T-helper 1 cell treated with Interleukin-12 subunit alpha and Interleukin-12 subunit beta and Interleukin-4 antibody, amounts not matched to agents 30 μg/mL and 1 μg/mL, for 36 hours (primary cell): ENCODE measurements at regions not wholly inside any gene's neighbourhood (a gene's known extent, or its start where the extent isn't known, plus 50 kb on each side); places are given as distances from the start of the nearest gene placed in this dataset.
"Not testable (repeated sequence)": the region's sequence is repeated elsewhere in the genome, so short reads cannot be mapped to it uniquely, and the experiment has no call there.

Experiments
- H3K27ac Mint-ChIP-seq: one replicate; pipeline ENCODE4 v1.8.0; 2021; ENCODE audit warnings: mild to moderate bottlenecking, mixed read lengths
- H3K27me3 Mint-ChIP-seq: one replicate; pipeline ENCODE4 v1.8.0; 2021; ENCODE audit warnings: low read depth, mixed read lengths
- H3K36me3 Mint-ChIP-seq: one replicate; pipeline ENCODE4 v1.8.0; 2021; ENCODE audit warnings: low read depth, mixed read lengths
- H3K4me1 Mint-ChIP-seq: one replicate; pipeline ENCODE4 v1.8.0; 2021; ENCODE audit warnings: low read depth, mixed read lengths
- H3K4me3 Mint-ChIP-seq: one replicate; pipeline ENCODE4 v1.8.0; 2021; ENCODE audit warnings: mild to moderate bottlenecking, moderate library complexity, mixed read lengths
- H3K9me3 Mint-ChIP-seq: one replicate; pipeline ENCODE4 v1.8.0; 2021; ENCODE audit warnings: mixed read lengths

- Mint-ChIP-seq H3K4me3 (no peak overlapping the region), H3K27ac (no peak overlapping the region), H3K36me3 (peaks cover 4% of the 10 kb centered on the region), H3K4me1 (no peaks in the 10 kb centered on the region), H3K9me3 (peaks cover 9% of the 10 kb centered on the region), H3K27me3 (no peaks in the 10 kb centered on the region)
Observed at GRCh38 chrX:78603908-78604307, 55.2 kb downstream of the RTL3 start.

GRCh38 chrX:78595901-78596502, 63.1 kb downstream of the RTL3 start:
- Mint-ChIP-seq H3K27me3 (no peaks in the 10 kb centered on the region), H3K4me3 (no peak overlapping the region), H3K4me1 (peaks cover 3% of the 10 kb centered on the region), H3K36me3 (peaks cover 4% of the 10 kb centered on the region), H3K27ac (no peak overlapping the region), H3K9me3 (peaks cover 17% of the 10 kb centered on the region)

DNA sequence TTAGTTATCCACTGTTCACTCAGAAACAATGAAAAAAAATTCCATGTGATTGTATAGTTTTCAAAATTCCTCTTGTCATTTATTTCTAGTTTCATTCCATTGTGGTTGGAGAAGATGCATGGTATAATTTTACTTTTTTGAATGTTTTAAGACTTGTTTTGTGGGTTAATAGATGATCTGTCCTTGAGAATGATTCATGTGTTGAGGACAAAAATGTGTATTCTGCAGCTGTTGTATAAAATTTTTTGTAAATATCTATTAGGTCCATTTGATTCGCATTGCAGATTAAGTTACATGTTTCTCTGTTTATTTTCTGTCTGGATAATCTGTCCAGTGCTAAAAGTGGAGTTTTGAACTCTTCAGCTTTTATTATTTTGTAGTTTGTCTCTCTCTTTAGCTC, 65.4 kb downstream of the RTL3 start:
- no peaks in the 10 kb centered on the region for H3K27me3 Mint-ChIP-seq
- peaks cover 2% of the 10 kb centered on the region for H3K36me3 Mint-ChIP-seq
- peaks cover 17% of the 10 kb centered on the region for H3K9me3 Mint-ChIP-seq
- peaks cover 3% of the 10 kb centered on the region for H3K4me1 Mint-ChIP-seq
- H3K4me3 Mint-ChIP-seq, result no peak overlapping the region
- no peak overlapping the region for H3K27ac Mint-ChIP-seq

- peaks cover 17% of the 10 kb centered on the region for H3K9me3 Mint-ChIP-seq
- peaks cover 3% of the 10 kb centered on the region for H3K4me1 Mint-ChIP-seq
- H3K27me3 Mint-ChIP-seq, result no peaks in the 10 kb centered on the region
- no peak overlapping the region for H3K27ac Mint-ChIP-seq
- no peak overlapping the region for H3K4me3 Mint-ChIP-seq
- peaks cover 2% of the 10 kb centered on the region for H3K36me3 Mint-ChIP-seq
Observed at GRCh38 chrX:78592030-78592429, 67.1 kb downstream of the RTL3 start.

DNA sequence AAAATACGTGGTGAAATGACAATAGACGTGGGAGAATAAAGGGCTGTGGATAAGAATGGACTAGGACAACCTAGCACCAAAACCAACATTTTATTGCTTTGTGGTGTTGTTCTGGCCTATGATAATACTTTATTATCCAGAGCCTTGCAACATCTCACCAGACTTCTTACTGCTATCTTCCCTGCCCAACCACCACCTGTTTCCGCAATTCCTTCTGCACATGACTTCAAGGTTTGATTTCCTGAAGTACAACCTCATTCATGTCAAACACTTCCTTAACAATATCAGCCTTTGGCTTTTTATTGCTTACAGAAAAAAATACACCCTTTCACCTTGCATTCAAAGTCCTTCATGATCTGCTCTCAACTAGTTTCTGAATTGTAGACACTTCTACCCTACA, 84.8 kb downstream of the RTL3 start:
- no peak overlapping the region for H3K4me3 Mint-ChIP-seq
- H3K9me3 Mint-ChIP-seq, result no peaks in the 10 kb centered on the region
- H3K4me1 Mint-ChIP-seq, result peaks cover 4% of the 10 kb centered on the region
- no peaks in the 10 kb centered on the region for H3K27me3 Mint-ChIP-seq
- H3K36me3 Mint-ChIP-seq, result no peaks in the 10 kb centered on the region
- no peak overlapping the region for H3K27ac Mint-ChIP-seq

GRCh38 chrX:78573630-78574029, 85.5 kb downstream of the RTL3 start:
- H3K9me3 Mint-ChIP-seq, result no peaks in the 10 kb centered on the region
- no peak overlapping the region for H3K27ac Mint-ChIP-seq
- no peak overlapping the region for H3K4me3 Mint-ChIP-seq

GRCh38 chrX:78571849-78572248, 87.3 kb downstream of the RTL3 start:
- peaks cover 4% of the 10 kb centered on the region for H3K4me1 Mint-ChIP-seq
- no peaks in the 10 kb centered on the region for H3K36me3 Mint-ChIP-seq
- H3K4me3 Mint-ChIP-seq, result no peak overlapping the region
- H3K27ac Mint-ChIP-seq, result no peak overlapping the region
- H3K9me3 Mint-ChIP-seq, result peaks cover 4% of the 10 kb centered on the region
- no peaks in the 10 kb centered on the region for H3K27me3 Mint-ChIP-seq

More at GRCh38 chrX:78573630-78574029, 85.5 kb downstream of the RTL3 start:
- peaks cover 4% of the 10 kb centered on the region for H3K4me1 Mint-ChIP-seq
- H3K36me3 Mint-ChIP-seq, result no peaks in the 10 kb centered on the region
- H3K27me3 Mint-ChIP-seq, result no peaks in the 10 kb centered on the region

DNA sequence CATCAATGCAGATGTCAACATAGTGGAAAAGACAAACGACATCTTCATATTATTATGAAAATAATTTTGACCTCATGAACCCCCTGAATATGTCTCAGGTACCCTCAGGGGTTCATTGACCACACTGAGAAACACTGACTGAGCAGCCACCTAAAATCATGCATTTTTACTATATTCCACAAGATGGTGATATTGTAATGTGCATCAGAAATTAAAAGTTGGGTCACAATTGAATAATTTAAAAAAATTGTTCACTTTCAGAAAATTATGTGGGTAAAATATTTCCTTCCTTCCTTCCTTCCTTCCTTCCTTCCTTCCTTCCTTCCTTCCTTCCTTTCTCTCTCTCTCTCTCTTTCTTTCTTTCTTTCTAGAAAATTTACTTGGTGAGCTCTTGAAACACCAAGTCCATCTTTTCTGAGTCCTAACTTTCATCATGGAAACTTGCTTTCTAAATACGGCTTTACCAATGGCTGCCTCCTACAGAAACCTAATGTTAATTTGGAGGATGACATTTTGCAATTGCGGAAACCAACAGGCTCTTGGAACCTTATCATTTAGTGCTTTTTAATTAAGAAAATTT, 103.6 kb downstream of the RTL3 start:
- Mint-ChIP-seq H3K27ac (no peak overlapping the region), H3K4me1 (peaks cover 3% of the 10 kb centered on the region), H3K27me3 (no peaks in the 10 kb centered on the region), H3K9me3 (no peaks in the 10 kb centered on the region), H3K4me3 (no peak overlapping the region), H3K36me3 (no peaks in the 10 kb centered on the region)

DNA sequence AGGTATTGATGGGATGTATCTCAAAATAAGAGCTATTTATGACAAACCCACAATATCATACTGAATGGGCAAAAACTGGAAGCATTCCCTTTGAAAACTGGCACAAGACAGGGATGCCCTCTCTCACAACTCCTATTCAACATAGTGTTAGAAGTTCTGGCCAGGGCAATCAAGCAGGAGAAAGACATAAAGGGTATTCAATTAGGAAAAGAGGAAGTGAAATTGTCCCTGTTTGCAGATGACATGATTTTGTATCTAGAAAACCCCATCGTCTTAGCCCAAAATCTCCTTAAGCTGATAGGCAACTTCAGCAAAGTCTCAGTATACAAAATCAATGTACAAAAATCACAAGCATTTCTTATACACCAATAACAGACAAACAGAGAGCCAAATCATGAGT, 106.5 kb downstream of the RTL3 start:
- H3K36me3 Mint-ChIP-seq, H3K27me3 Mint-ChIP-seq, H3K4me3 Mint-ChIP-seq, H3K27ac Mint-ChIP-seq, H3K4me1 Mint-ChIP-seq: not testable (repeated sequence)
- H3K9me3 Mint-ChIP-seq, result peaks cover 11% of the 10 kb centered on the region

- H3K27me3 Mint-ChIP-seq, result no peaks in the 10 kb centered on the region
- H3K36me3 Mint-ChIP-seq, result peaks cover 18% of the 10 kb centered on the region
- H3K27ac Mint-ChIP-seq, result no peak overlapping the region
- peaks cover 32% of the 10 kb centered on the region for H3K9me3 Mint-ChIP-seq
- no peak overlapping the region for H3K4me3 Mint-ChIP-seq
- H3K4me1 Mint-ChIP-seq, result peaks cover 2% of the 10 kb centered on the region
Observed at GRCh38 chrX:78548012-78548411, 111.1 kb downstream of the RTL3 start.

- H3K9me3 Mint-ChIP-seq, result peaks cover 49% of the 10 kb centered on the region
- H3K4me3 Mint-ChIP-seq, result no peak overlapping the region
- no peaks in the 10 kb centered on the region for H3K4me1 Mint-ChIP-seq
- H3K27me3 Mint-ChIP-seq, result no peaks in the 10 kb centered on the region
- H3K27ac Mint-ChIP-seq, result no peak overlapping the region
- H3K36me3 Mint-ChIP-seq, result peaks cover 22% of the 10 kb centered on the region
Observed at GRCh38 chrX:78545233-78545632, 113.9 kb downstream of the RTL3 start.

DNA sequence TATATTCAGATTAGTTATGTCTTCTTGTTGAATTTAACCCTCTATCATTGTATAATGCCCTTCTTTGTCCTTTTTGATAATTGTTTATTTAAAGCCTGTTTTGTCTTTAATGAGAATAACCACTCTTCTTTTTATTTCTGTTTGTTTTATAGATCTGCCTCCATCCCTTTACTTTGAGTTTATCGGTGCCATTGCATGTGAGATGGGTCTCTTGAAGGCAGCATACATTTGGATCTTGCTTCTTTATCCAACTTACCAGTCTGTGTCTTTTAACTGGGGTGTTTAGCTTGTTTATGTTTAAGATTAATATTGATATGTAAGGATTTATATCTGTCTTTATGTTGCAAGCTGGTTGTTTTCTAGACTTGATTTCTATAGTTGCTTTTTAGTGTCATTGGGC, 115.8 kb downstream of the RTL3 start:
- Mint-ChIP-seq H3K4me1 (no peaks in the 10 kb centered on the region), H3K27me3 (no peaks in the 10 kb centered on the region), H3K27ac (no peak overlapping the region), H3K4me3 (no peak overlapping the region), H3K36me3 (peaks cover 26% of the 10 kb centered on the region), H3K9me3 (peaks cover 51% of the 10 kb centered on the region)

DNA sequence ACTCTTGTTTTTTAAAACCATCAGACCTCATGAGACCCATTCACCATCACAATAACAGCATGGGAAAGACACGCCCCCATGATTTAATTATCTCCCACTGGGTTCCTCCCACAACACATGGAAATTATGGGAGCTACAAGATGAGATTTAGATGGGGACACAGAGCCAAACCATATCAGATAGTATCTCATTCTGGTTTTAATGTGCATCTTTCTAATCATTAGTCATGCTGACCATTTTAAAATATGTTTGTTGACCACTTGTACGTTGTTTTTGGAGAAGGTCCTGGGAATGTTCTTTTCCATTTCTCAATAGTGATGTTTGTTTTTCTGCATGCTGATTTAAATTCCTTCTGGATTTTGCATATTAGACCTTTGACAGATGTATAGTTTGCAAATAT, 119.0 kb downstream of the RTL3 start:
- Mint-ChIP-seq H3K27me3 (no peaks in the 10 kb centered on the region), H3K4me3 (no peak overlapping the region), H3K36me3 (peaks cover 22% of the 10 kb centered on the region), H3K27ac (no peak overlapping the region), H3K9me3 (peaks cover 45% of the 10 kb centered on the region), H3K4me1 (no peaks in the 10 kb centered on the region)

GRCh38 chrX:78534221-78534620, 124.9 kb downstream of the RTL3 start:
- no peaks in the 10 kb centered on the region for H3K27me3 Mint-ChIP-seq
- H3K9me3 Mint-ChIP-seq, result peaks cover 4% of the 10 kb centered on the region
- H3K36me3 Mint-ChIP-seq, result no peaks in the 10 kb centered on the region
- no peak overlapping the region for H3K4me3 Mint-ChIP-seq
- H3K4me1 Mint-ChIP-seq, result peaks cover 7% of the 10 kb centered on the region
- no peak overlapping the region for H3K27ac Mint-ChIP-seq

- peaks cover 4% of the 10 kb centered on the region for H3K9me3 Mint-ChIP-seq
- H3K36me3 Mint-ChIP-seq, result no peaks in the 10 kb centered on the region
- no peaks in the 10 kb centered on the region for H3K27me3 Mint-ChIP-seq
- no peak overlapping the region for H3K4me3 Mint-ChIP-seq
- H3K27ac Mint-ChIP-seq, result no peak overlapping the region
- H3K4me1 Mint-ChIP-seq, result peaks cover 7% of the 10 kb centered on the region
Observed at GRCh38 chrX:78532363-78532762, 126.8 kb downstream of the RTL3 start.

GRCh38 chrX:78527818-78528217, 131.3 kb downstream of the RTL3 start:
- H3K27me3 Mint-ChIP-seq, result no peaks in the 10 kb centered on the region
- H3K9me3 Mint-ChIP-seq, result no peaks in the 10 kb centered on the region
- H3K27ac Mint-ChIP-seq, result no peak overlapping the region
- peaks cover 6% of the 10 kb centered on the region for H3K36me3 Mint-ChIP-seq
- peaks cover 15% of the 10 kb centered on the region for H3K4me1 Mint-ChIP-seq
- no peak overlapping the region for H3K4me3 Mint-ChIP-seq
